ENCODE measurements at regions not wholly inside any gene's neighbourhood (a gene's known extent, or its start where the extent isn't known, plus 50 kb on each side); places are given as distances from the start of the nearest gene placed in this dataset.

DNA sequence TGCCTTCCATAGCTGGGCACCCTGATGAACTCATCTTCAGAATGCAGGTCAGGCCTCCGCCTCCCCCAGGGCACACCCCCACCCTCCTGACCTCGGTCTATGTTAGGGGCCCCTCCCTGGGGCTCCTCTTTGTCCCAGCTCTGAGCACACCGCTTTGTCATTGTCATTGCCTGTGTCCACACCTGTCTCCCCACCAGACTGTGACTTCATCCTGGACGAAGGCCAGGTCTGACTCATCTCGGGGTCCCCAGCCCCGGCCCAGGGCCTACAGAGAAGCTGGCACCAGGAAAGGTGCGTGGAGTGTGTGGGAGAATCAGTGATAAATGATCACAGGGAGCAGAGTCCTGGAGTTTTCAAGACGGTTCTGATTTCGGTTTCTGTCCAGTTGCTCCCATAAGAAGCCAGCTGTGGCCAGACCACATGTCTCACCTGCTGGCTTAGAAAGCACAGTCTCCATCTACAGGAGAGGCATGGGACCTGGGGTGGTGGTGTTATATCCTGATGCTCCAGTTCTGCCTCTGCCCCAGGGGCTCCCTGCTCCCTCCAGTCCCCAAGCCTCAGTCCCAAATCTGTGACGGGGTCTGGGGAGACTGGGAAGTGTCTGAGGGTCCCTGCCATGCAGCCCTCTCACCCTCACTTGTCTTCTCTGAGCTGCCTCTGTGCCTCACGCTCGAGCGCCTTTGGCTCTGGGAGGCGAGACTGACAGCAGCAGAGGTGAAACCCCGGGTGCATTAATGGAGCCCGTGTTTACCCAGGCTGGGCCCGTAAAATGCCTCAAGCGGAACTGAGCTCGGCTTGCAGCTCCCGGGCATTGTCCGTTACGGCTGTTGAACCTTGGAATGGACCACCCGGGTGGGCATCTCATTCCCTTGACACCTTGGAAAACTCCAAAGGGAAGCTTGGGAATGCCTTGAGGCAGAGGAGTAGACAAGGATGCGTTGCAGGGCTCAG is 85.5 kb upstream of the WNT11 start:
- no peaks in the 10 kb centered on the region for H3K36me3 ChIP-seq
- WGBS, 2 donors: 70 to 72% methylated on average over 21 to 24 of the region's 24 CpGs
- H3K9me3 ChIP-seq: no peaks in the 10 kb centered on the region
- no peak overlapping the region for H3K4me3 ChIP-seq
- no peaks in the 10 kb centered on the region for H3K4me1 ChIP-seq
- no peak overlapping the region for H3K27ac ChIP-seq
- no peak for DNase-seq (ENCODE audit: low spot score in 2 of 2)
- no peaks in the 10 kb centered on the region for H3K27me3 ChIP-seq
- TF ChIP-seq, protein P1, sequence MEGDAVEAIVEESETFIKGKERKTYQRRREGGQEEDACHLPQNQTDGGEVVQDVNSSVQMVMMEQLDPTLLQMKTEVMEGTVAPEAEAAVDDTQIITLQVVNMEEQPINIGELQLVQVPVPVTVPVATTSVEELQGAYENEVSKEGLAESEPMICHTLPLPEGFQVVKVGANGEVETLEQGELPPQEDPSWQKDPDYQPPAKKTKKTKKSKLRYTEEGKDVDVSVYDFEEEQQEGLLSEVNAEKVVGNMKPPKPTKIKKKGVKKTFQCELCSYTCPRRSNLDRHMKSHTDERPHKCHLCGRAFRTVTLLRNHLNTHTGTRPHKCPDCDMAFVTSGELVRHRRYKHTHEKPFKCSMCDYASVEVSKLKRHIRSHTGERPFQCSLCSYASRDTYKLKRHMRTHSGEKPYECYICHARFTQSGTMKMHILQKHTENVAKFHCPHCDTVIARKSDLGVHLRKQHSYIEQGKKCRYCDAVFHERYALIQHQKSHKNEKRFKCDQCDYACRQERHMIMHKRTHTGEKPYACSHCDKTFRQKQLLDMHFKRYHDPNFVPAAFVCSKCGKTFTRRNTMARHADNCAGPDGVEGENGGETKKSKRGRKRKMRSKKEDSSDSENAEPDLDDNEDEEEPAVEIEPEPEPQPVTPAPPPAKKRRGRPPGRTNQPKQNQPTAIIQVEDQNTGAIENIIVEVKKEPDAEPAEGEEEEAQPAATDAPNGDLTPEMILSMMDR (IDR thresholded peaks at IDR 0.05): no peak
- TF ChIP-seq EP300 (IDR thresholded peaks at IDR 0.05) (no peak), POLR2A (IDR thresholded peaks at IDR 0.05) (no peak)

DNA sequence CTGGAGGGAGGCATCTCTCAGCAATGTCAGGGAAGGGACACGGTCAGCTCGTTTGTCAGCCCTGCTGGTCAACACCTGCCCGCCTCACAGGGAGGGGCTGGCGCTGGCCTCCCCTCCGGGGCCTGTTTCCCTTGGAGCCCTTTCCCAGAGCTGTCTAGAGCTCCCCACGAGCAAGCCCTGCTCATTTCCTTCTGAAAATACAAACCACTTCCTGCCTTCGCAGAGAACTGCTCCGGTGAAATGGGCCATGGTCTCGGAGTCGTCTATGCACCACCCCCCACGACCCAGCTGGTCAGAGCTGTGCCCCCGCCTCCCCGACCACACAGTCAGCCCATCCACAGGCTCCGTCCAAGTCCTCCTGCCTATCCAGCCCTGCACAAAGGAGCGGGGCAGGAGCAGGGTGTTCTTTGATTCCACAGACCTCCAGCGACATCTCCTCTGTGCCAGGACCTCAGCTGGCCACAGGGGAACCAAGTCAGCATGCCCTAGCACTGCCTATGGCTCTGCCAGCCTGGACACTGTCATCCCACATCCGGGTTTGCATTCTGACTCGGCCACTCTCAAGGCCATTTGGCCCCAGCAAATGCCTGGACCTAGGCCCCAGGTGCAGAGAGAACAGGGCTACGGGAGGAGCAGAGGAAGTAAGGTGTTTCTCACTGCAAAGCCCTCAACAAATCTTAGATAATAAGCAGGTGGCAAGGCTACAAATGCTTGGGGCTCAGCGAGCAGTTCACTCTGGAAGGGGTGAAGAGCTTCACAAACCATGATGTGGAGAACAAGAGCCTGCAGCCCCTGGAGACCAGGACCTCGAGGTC is 82.1 kb upstream of the WNT11 start:
- H3K4me3 ChIP-seq: no peak overlapping the region
- H3K27me3 ChIP-seq: no peaks in the 10 kb centered on the region
- H3K9me3 ChIP-seq: no peaks in the 10 kb centered on the region
- H3K36me3 ChIP-seq: no peaks in the 10 kb centered on the region
- DNase-seq (ENCODE audit: low spot score in 2 of 2): no peak
- 54 to 57% methylated on average over 19 to 21 of the region's 21 CpGs for WGBS, 2 donors
- H3K27ac ChIP-seq: no peak overlapping the region
- no peaks in the 10 kb centered on the region for H3K4me1 ChIP-seq
- TF ChIP-seq EP300 (IDR thresholded peaks at IDR 0.05): no peak
- no peak for TF ChIP-seq POLR2A (IDR thresholded peaks at IDR 0.05)
- TF ChIP-seq, protein P1 (IDR thresholded peaks at IDR 0.05): no peak

DNA sequence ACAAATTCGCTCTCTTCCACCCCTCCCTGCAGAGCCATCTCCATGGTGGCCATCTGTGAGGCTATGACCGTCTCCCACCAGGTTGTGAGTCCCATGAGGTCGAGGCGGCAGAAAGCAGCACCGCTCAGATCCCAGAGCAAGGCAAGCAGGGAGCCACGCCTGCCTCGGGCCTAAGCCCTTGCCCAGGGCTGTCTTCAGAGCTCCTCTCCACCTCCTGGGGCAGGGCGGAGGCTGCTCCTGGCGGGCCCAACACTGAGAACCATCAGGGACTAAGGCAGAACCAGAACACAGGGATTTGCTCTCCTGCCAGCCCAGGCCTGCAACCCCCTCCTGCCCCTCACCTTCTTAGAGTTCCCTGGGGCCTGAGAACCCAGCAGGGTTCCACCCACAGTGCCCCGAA is 80.9 kb upstream of the WNT11 start:
- no peak overlapping the region for H3K4me3 ChIP-seq
- no peaks in the 10 kb centered on the region for H3K9me3 ChIP-seq
- no peak overlapping the region for H3K27ac ChIP-seq
- no peaks in the 10 kb centered on the region for H3K4me1 ChIP-seq
- 94 to 96% methylated on average over 3 to 10 of the region's 10 CpGs for WGBS, 2 donors
- no peaks in the 10 kb centered on the region for H3K27me3 ChIP-seq
- H3K36me3 ChIP-seq: no peaks in the 10 kb centered on the region
- TF ChIP-seq POLR2A (IDR thresholded peaks at IDR 0.05) (no peak), EP300 (IDR thresholded peaks at IDR 0.05) (no peak)
- TF ChIP-seq, protein P1 (IDR thresholded peaks at IDR 0.05): no peak
- DNase-seq (ENCODE audit: low spot score in 2 of 2): no peak

DNA sequence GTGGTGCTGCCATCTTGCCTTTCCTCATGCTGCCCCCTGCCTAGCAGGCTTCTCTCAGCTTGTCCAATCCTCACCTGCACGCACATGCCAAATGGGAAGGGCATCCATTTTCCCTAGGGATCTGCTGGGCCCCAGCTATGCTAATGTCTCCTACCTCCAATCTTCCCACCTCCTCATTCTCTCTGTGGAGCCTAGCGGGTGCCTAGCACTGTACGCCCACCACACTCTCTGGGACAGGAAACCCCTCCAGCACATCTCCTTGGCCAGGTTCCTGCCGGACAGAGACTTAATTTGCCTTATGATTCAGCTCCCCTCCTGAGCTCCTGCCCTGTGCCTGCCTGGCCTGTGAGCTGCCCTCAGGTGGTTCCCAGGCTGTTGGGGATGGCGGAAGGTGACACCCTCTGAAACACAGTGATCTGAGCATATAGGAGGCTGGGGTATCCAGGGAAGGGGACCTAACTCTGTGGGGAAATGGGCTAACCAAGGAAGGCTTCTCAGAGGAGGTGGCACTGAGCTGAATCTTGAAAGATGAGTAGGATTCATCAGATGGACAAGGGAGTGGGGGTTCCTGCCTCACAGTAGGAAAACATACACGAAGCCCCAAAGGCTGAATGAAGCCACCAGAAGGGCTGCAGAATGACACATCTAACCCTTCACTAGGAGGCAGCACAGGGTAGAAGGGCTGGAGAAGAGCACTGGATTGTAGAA is 79.2 kb upstream of the WNT11 start:
- WGBS, 2 donors: 90 to 92% methylated on average over 6 of the region's 6 CpGs
- DNase-seq (ENCODE audit: low spot score in 2 of 2): no peak

More for the DNA sequence above, 79.2 kb upstream of the WNT11 start:
- H3K27ac ChIP-seq: no peak overlapping the region
- no peak for TF ChIP-seq POLR2A (IDR thresholded peaks at IDR 0.05)
- TF ChIP-seq EP300 (IDR thresholded peaks at IDR 0.05): no peak
- TF ChIP-seq, protein P1 (IDR thresholded peaks at IDR 0.05): no peak
- no peaks in the 10 kb centered on the region for H3K9me3 ChIP-seq
- no peaks in the 10 kb centered on the region for H3K36me3 ChIP-seq
- H3K27me3 ChIP-seq: no peaks in the 10 kb centered on the region
- no peaks in the 10 kb centered on the region for H3K4me1 ChIP-seq
- no peak overlapping the region for H3K4me3 ChIP-seq
